H9 (cell line): ENCODE measurements at regions not wholly inside any gene's neighbourhood (a gene's known extent, or its start where the extent isn't known, plus 50 kb on each side); places are given as distances from the start of the nearest gene placed in this dataset.

Experiments
- DNase-seq: peaks from one replicate; pipeline ENCODE4 v3.0.0-alpha.2; 2017
- H2AFZ ChIP-seq: one replicate; pipeline ENCODE4 v1.6.1; 2013; ENCODE audit warnings: mild to moderate bottlenecking, low read length, control low read depth, moderate library complexity
- H2AK5ac ChIP-seq: 2 replicates; pipeline ENCODE4 v1.6.1; 2013; ENCODE audit warnings: low read length, control low read depth, mixed read lengths; ENCODE audit not compliant: insufficient read length
- H2BK120ac ChIP-seq: one replicate; pipeline ENCODE4 v1.6.1; 2013; ENCODE audit warnings: low read depth, mild to moderate bottlenecking, low read length, control low read depth, inconsistent platforms; ENCODE audit not compliant: poor library complexity, severe bottlenecking
- H2BK12ac ChIP-seq: 2 replicates; pipeline ENCODE4 v1.6.1; 2013; ENCODE audit warnings: low read length, control low read depth, mixed read lengths, low read depth; ENCODE audit not compliant: insufficient read length
- H2BK15ac ChIP-seq: 2 replicates; pipeline ENCODE4 v1.6.1; 2013; ENCODE audit warnings: low read depth, low read length, control low read depth
- H2BK20ac ChIP-seq: one replicate; pipeline ENCODE4 v1.6.1; 2013; ENCODE audit warnings: low read depth, mild to moderate bottlenecking, low read length, control low read depth, inconsistent platforms; ENCODE audit not compliant: poor library complexity, severe bottlenecking
- H2BK5ac ChIP-seq: 2 replicates; pipeline ENCODE4 v1.6.1; 2013; ENCODE audit warnings: low read length, control low read depth, mixed read lengths; ENCODE audit not compliant: insufficient read length
- H3K14ac ChIP-seq: 2 replicates; pipeline ENCODE4 v1.6.1; 2013; ENCODE audit warnings: low read length, control low read depth; ENCODE audit not compliant: insufficient read depth
- H3K18ac ChIP-seq: 2 replicates; pipeline ENCODE4 v1.6.1; 2013; ENCODE audit warnings: low read depth, mild to moderate bottlenecking, mixed read lengths, low read length, control low read depth; ENCODE audit not compliant: insufficient read length
- H3K23ac ChIP-seq: 2 replicates; pipeline ENCODE4 v1.6.1; 2013; ENCODE audit warnings: low read length, control low read depth, mixed read lengths, low read depth; ENCODE audit not compliant: insufficient read length
- H3K23me2 ChIP-seq: 2 replicates; pipeline ENCODE4 v1.6.1; 2013; ENCODE audit warnings: low read depth, mild to moderate bottlenecking, mixed read lengths, low read length, control low read depth; ENCODE audit not compliant: insufficient read length, poor library complexity, severe bottlenecking
- H3K27ac ChIP-seq: 2 replicates; pipeline ENCODE4 v1.5.1; 2013; ENCODE audit warnings: low read length, control low read depth, mixed read lengths, low read depth; ENCODE audit not compliant: insufficient read length
- H3K27me3 ChIP-seq: 2 replicates; pipeline ENCODE4 v1.6.1; 2013; ENCODE audit warnings: low read length, control low read depth, inconsistent platforms; ENCODE audit not compliant: insufficient read depth
- H3K4ac ChIP-seq: 2 replicates; pipeline ENCODE4 v1.6.1; 2013; ENCODE audit warnings: low read depth, mild to moderate bottlenecking, control low read depth, inconsistent platforms, low read length, moderate library complexity
- H3K4me1 ChIP-seq: 2 replicates; pipeline ENCODE4 v1.6.1; 2013; ENCODE audit warnings: low read length, control low read depth, inconsistent platforms; ENCODE audit not compliant: insufficient read depth
- H3K4me2 ChIP-seq: 2 replicates; pipeline ENCODE4 v1.6.1; 2013; ENCODE audit warnings: low read length, control low read depth, mixed read lengths; ENCODE audit not compliant: insufficient read length, insufficient read depth
- H3K56ac ChIP-seq: 2 replicates; pipeline ENCODE4 v1.6.1; 2013; ENCODE audit warnings: low read depth, mild to moderate bottlenecking, mixed read lengths, low read length, control low read depth; ENCODE audit not compliant: insufficient read length
- H3K79me1 ChIP-seq: 2 replicates; pipeline ENCODE4 v1.6.1; 2013; ENCODE audit warnings: low read depth, mild to moderate bottlenecking, moderate library complexity, low read length, control low read depth, inconsistent platforms; ENCODE audit not compliant: insufficient read depth, poor library complexity, severe bottlenecking
- H3K79me2 ChIP-seq: 2 replicates; pipeline ENCODE4 v1.6.1; 2013; ENCODE audit warnings: low read length, control low read depth, inconsistent platforms; ENCODE audit not compliant: insufficient read depth
- H3K9ac ChIP-seq: 2 replicates; pipeline ENCODE4 v1.6.1; 2013; ENCODE audit warnings: low read length, control low read depth, mixed read lengths; ENCODE audit not compliant: insufficient read length; ENCODE audit errors: extremely low read depth
- H3K9me3 ChIP-seq: one replicate; pipeline ENCODE4 v1.6.1; 2013; ENCODE audit warnings: low read depth, low read length, inconsistent platforms; ENCODE audit not compliant: control insufficient read depth
- H3T11ph ChIP-seq: one replicate; pipeline ENCODE4 v1.6.1; 2013; ENCODE audit warnings: mild to moderate bottlenecking, low read length, control low read depth, inconsistent platforms
- H4K20me1 ChIP-seq: one replicate; pipeline ENCODE4 v1.6.1; 2013; ENCODE audit not compliant: control insufficient read depth, insufficient read length, insufficient read depth
- H4K5ac ChIP-seq: 2 replicates; pipeline ENCODE4 v1.6.1; 2013; ENCODE audit warnings: low read depth, mild to moderate bottlenecking, mixed read lengths, low read length, control low read depth; ENCODE audit not compliant: insufficient read length
- H4K8ac ChIP-seq: replicated peaks from 2 replicates; pipeline ENCODE4 v1.6.1; 2013; ENCODE audit warnings: low read length, control low read depth, mixed read lengths, low read depth; ENCODE audit not compliant: insufficient read length
- H4K91ac ChIP-seq: 2 replicates; pipeline ENCODE4 v1.6.1; 2013; ENCODE audit warnings: low read depth, mild to moderate bottlenecking, moderate library complexity, mixed read lengths, low read length, control low read depth; ENCODE audit not compliant: insufficient read length
- H3K27ac Mint-ChIP-seq, 3 experiments: 2 replicates in 2 of 3; 3 replicates in 1 of 3; pipeline ENCODE4 v1.8.0; 2020 to 2021; ENCODE audit warnings: mixed read lengths in 3 of 3, mild to moderate bottlenecking in 1 of 3, moderate library complexity in 1 of 3
- H3K27me3 Mint-ChIP-seq: 2 replicates; pipeline ENCODE4 v1.8.0; 2021; ENCODE audit warnings: low read depth, mild to moderate bottlenecking, moderate library complexity, mixed read lengths
- H3K36me3 Mint-ChIP-seq, 3 experiments: 2 replicates in 2 of 3; 3 replicates in 1 of 3; pipeline ENCODE4 v1.8.0; 2020 to 2021; ENCODE audit warnings: low read depth in 3 of 3, mixed read lengths in 3 of 3; ENCODE audit not compliant: insufficient read depth in 1 of 3
- H3K4me1 Mint-ChIP-seq, 2 experiments: 2 replicates each; pipeline ENCODE4 v1.8.0; 2020; ENCODE audit warnings: mixed read lengths in 2 of 2
- H3K4me3 Mint-ChIP-seq, 2 experiments: 2 replicates in 1 of 2; 3 replicates in 1 of 2; pipeline ENCODE4 v1.8.0; 2020 to 2021; ENCODE audit warnings: mild to moderate bottlenecking in 2 of 2, mixed read lengths in 2 of 2, moderate library complexity in 1 of 2
- H3K9me3 Mint-ChIP-seq, 2 experiments: 2 replicates in 1 of 2; 3 replicates in 1 of 2; pipeline ENCODE4 v1.8.0; 2020; ENCODE audit warnings: mild to moderate bottlenecking in 2 of 2, mixed read lengths in 2 of 2, moderate library complexity in 1 of 2
- CTCF ChIP-seq: fragments of 200-600 bp; sonication (generic); conservative IDR thresholded peaks from 3 replicates; pipeline ENCODE4 v1.8.0; 2021; ENCODE audit warnings: antibody characterized with exemption, mild to moderate bottlenecking
- WGBS: extraction: QIAGEN DNeasy Blood & Tissue Kit; methylation state at CpG from one replicate; pipeline ENCODE4 v1.1.7; 2013; ENCODE audit warnings: missing lambda C conversion rate, low lambda C conversion rate, mixed read lengths; ENCODE audit not compliant: insufficient read length; ENCODE audit errors: extremely low coverage; 5-methylcytosine and 5-hydroxymethylcytosine counted together

- Histone ChIP-seq H3K23ac (no peak overlapping the region), H2BK5ac (no peak overlapping the region), H3K9ac (no peak overlapping the region), H4K91ac (no peak overlapping the region), H2BK120ac (no peak overlapping the region), H2BK12ac (no peak overlapping the region), H3K4me1 (peaks cover 4% of the 10 kb centered on the region; the same call in 1 of the 2 replicates), H3K9me3 (no peaks in the 10 kb centered on the region), H3K14ac (no peak overlapping the region), H3K4ac (no peak overlapping the region), H3K27me3 (no peaks in the 10 kb centered on the region), H2AFZ (no peak overlapping the region), H3K56ac (no peak overlapping the region), H3T11ph (no peak overlapping the region), H4K5ac (no peak overlapping the region), H3K79me2 (no peaks in the 10 kb centered on the region), H4K8ac (no peak overlapping the region), H2AK5ac (no peak overlapping the region), H4K20me1 (no peaks in the 10 kb centered on the region), H3K27ac (no peak overlapping the region), H3K18ac (no peak overlapping the region), H3K23me2 (no peaks in the 10 kb centered on the region), H3K79me1 (no peaks in the 10 kb centered on the region), H2BK15ac (no peak overlapping the region), H2BK20ac (no peak overlapping the region), H3K4me2 (no peak overlapping the region)
- Mint-ChIP-seq H3K4me3 (no peak overlapping the region), H3K27ac (peak overlapping the region in 2 of 3 experiments; percentile 21 to 37; a peak in 2 of 7 replicates), H3K4me1 (peaks cover 10% of the 10 kb centered on the region in 2 experiments), H3K27me3 (no peaks in the 10 kb centered on the region), H3K36me3 (no peaks in the 10 kb centered on the region; a peak in 1 of 7 replicates), H3K9me3 (0 out of 5 replicates have a peak, but pooled peaks cover 0 to 2% of the 10 kb centered on the region in 2 experiments)
- no CpG with 5 or more reads among the region's 5 CpGs for WGBS
- no peak for TF ChIP-seq CTCF
- no peak for DNase-seq
Observed at GRCh38 chr4:137025484-137026059, 506.7 kb downstream of the PCDH18 start.
